Right ventricle myocardium inferior (tissue), 1 donor: ENCODE measurements at regions not wholly inside any gene's neighbourhood (a gene's known extent, or its start where the extent isn't known, plus 50 kb on each side); places are given as distances from the start of the nearest gene placed in this dataset.
"Not testable (repeated sequence)": the region's sequence is repeated elsewhere in the genome, so short reads cannot be mapped to it uniquely, and the experiment has no call there.

Experiments
- ATAC-seq: fragments of 200-7000 bp; cut with Tn5 transposase; one replicate; pipeline ENCODE4 v1.9.1; 2020; ENCODE audit warnings: mild to moderate bottlenecking, moderate library complexity
- DNase-seq: peaks from one replicate; pipeline ENCODE4 v3.0.0; 2021; ENCODE audit errors: missing footprints
- intact Hi-C: fragments of 100-400 bp; cut with DNase I; formaldehyde crosslinking; loops from one replicate; pipeline ENCODE4 v1.11.0; 2022
- donor health status: DM: no; HTN: yes; CAD: no; lungs with severe emphysema.

- intact Hi-C loops = no loop called here
- DNase-seq = no peak
- no peak for ATAC-seq
These were observed 713.5 kb downstream of the RFPL4B start for GRCh38 chr6:113060664-113061063.

- DNase-seq (no peak), ATAC-seq (peak; percentile 62)
- intact Hi-C loops = no loop called here
These were observed 718.5 kb downstream of the RFPL4B start for GRCh38 chr6:113065611-113066010.

- intact Hi-C loops = no loop called here
- ATAC-seq = no peak
- DNase-seq = no peak
These were observed 720.6 kb downstream of the RFPL4B start for GRCh38 chr6:113067612-113068275.

- intact Hi-C loops = no loop called here
- ATAC-seq (no peak), DNase-seq (no peak)
These were observed 721.4 kb downstream of the RFPL4B start for GRCh38 chr6:113068570-113068969.

GRCh38 chr6:113070681-113071080 is 723.6 kb downstream of the RFPL4B start:
- DNase-seq, ATAC-seq, intact Hi-C loops: not testable (repeated sequence)

- intact Hi-C loops = no loop called here
- DNase-seq (no peak), ATAC-seq (no peak)
These were observed 726.6 kb downstream of the RFPL4B start for GRCh38 chr6:113073611-113074191.

- DNase-seq (no peak), ATAC-seq (no peak)
- intact Hi-C loops = no loop called here
These were observed 729.0 kb downstream of the RFPL4B start for GRCh38 chr6:113076116-113076515.

- intact Hi-C loops = no loop called here
- ATAC-seq (no peak), DNase-seq (no peak)
These were observed 729.7 kb downstream of the RFPL4B start for GRCh38 chr6:113076816-113077215.

GRCh38 chr6:113077794-113078193 is 730.7 kb downstream of the RFPL4B start:
- intact Hi-C loops = no loop called here
- DNase-seq (no peak), ATAC-seq (no peak)

- no peak for ATAC-seq
- DNase-seq = no peak
- intact Hi-C loops = no loop called here
These were observed 731.7 kb downstream of the RFPL4B start for GRCh38 chr6:113078791-113079190.

GRCh38 chr6:113082745-113083144 is 735.6 kb downstream of the RFPL4B start:
- ATAC-seq = no peak
- DNase-seq = no peak
- intact Hi-C loops = no loop called here

- no peak for ATAC-seq
- DNase-seq = no peak
- intact Hi-C loops = no loop called here
These were observed 736.8 kb downstream of the RFPL4B start for GRCh38 chr6:113083947-113084346.

- ATAC-seq (no peak), DNase-seq (no peak)
- intact Hi-C loops = no loop called here
These were observed 741.9 kb downstream of the RFPL4B start for GRCh38 chr6:113089056-113089455.

GRCh38 chr6:113092795-113093194 is 745.7 kb downstream of the RFPL4B start:
- DNase-seq = peak; percentile 65
- ATAC-seq = no peak
- intact Hi-C loops = no loop called here

GRCh38 chr6:113094779-113095178 is 747.6 kb downstream of the RFPL4B start:
- DNase-seq = no peak
- intact Hi-C loops = no loop called here
- no peak for ATAC-seq

GRCh38 chr6:113095841-113096240 is 748.7 kb downstream of the RFPL4B start:
- intact Hi-C loops = no loop called here
- ATAC-seq (no peak), DNase-seq (no peak)

- DNase-seq = no peak
- ATAC-seq = no peak
- intact Hi-C loops = no loop called here
These were observed 754.4 kb upstream of the MARCKS start for GRCh38 chr6:113102761-113103160.

GRCh38 chr6:113103634-113104361 is 753.3 kb upstream of the MARCKS start:
- DNase-seq (no peak), ATAC-seq (no peak)
- intact Hi-C loops = no loop called here

- DNase-seq = no peak
- intact Hi-C loops = no loop called here
- no peak for ATAC-seq
These were observed 752.6 kb upstream of the MARCKS start for GRCh38 chr6:113104541-113104940.

GRCh38 chr6:113104951-113105350 is 752.2 kb upstream of the MARCKS start:
- intact Hi-C loops = no loop called here
- ATAC-seq (no peak), DNase-seq (no peak)
